PC-3 (cell line): ENCODE measurements at regions not wholly inside any gene's neighbourhood (a gene's known extent, or its start where the extent isn't known, plus 50 kb on each side); places are given as distances from the start of the nearest gene placed in this dataset.

Source experiments
- EZH2 ChIP-seq: fragments of 300-600 bp; sonication (generic); IDR thresholded peaks from one replicate; pipeline ENCODE4 v1.6.1; 2017; ENCODE audit warnings: antibody characterized with exemption, mild to moderate bottlenecking, low read length; ENCODE audit not compliant: unreplicated experiment
- TF ChIP-seq, protein P1 (sequence below): fragments of 300-600 bp; sonication (generic); conservative IDR thresholded peaks from 2 replicates; pipeline ENCODE4 v1.5.1; 2017; ENCODE audit warnings: antibody characterized with exemption, low read depth, mild to moderate bottlenecking, low read length

GRCh38 chr3:103459815-103460214 lies 1025.0 kb downstream of the ZPLD1 start:
- TF ChIP-seq, protein P1, sequence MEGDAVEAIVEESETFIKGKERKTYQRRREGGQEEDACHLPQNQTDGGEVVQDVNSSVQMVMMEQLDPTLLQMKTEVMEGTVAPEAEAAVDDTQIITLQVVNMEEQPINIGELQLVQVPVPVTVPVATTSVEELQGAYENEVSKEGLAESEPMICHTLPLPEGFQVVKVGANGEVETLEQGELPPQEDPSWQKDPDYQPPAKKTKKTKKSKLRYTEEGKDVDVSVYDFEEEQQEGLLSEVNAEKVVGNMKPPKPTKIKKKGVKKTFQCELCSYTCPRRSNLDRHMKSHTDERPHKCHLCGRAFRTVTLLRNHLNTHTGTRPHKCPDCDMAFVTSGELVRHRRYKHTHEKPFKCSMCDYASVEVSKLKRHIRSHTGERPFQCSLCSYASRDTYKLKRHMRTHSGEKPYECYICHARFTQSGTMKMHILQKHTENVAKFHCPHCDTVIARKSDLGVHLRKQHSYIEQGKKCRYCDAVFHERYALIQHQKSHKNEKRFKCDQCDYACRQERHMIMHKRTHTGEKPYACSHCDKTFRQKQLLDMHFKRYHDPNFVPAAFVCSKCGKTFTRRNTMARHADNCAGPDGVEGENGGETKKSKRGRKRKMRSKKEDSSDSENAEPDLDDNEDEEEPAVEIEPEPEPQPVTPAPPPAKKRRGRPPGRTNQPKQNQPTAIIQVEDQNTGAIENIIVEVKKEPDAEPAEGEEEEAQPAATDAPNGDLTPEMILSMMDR, result no peak
- no peak for TF ChIP-seq EZH2
